Right cardiac atrium (tissue), 5 donors: ENCODE measurements at regions not wholly inside any gene's neighbourhood (a gene's known extent, or its start where the extent isn't known, plus 50 kb on each side); places are given as distances from the start of the nearest gene placed in this dataset.
"Not testable (repeated sequence)": the region's sequence is repeated elsewhere in the genome, so short reads cannot be mapped to it uniquely, and the experiment has no call there.

Experiments
- ATAC-seq, 2 donors: fragments of 200-7000 bp; cut with Tn5 transposase; one replicate each; pipeline versions ENCODE4 v1.8.0 to v1.9.1; 2020; ENCODE audit warnings: moderate library complexity in 2 of 2, mild to moderate bottlenecking in 1 of 2
- DNase-seq, 3 donors: peaks; one replicate each; pipeline ENCODE4 v3.0.0-alpha.2; 2020
- H3K27ac ChIP-seq: one replicate; pipeline ENCODE4 v1.5.1; 2013; ENCODE audit warnings: mild to moderate bottlenecking, low read length, control low read depth, moderate library complexity
- H3K27me3 ChIP-seq: one replicate; pipeline ENCODE4 v1.6.1; 2013; ENCODE audit not compliant: control insufficient read depth, insufficient read depth
- H3K4me1 ChIP-seq: one replicate; pipeline ENCODE4 v1.6.1; 2013; ENCODE audit warnings: low read length; ENCODE audit not compliant: control insufficient read depth, insufficient read depth
- H3K4me3 ChIP-seq: one replicate; pipeline ENCODE4 v1.5.1; 2013; ENCODE audit warnings: low read length, control low read depth
- H3K9me3 ChIP-seq: one replicate; pipeline ENCODE4 v1.6.1; 2013; ENCODE audit warnings: low read length; ENCODE audit not compliant: control insufficient read depth
- whole genome bisulfite sequencing: extraction: QIAGEN DNeasy Blood & Tissue Kit; methylation state at CpG from one replicate; pipeline ENCODE4 v1.1.7; 2013; 5-methylcytosine and 5-hydroxymethylcytosine counted together
- intact Hi-C, 4 donors: fragments of 100-400 bp; cut with DNase I; formaldehyde crosslinking; loops; one replicate each; pipeline versions ENCODE4 v1.11.0 to v1.14.0; 2022 to 2023
- donor health status: healthy with polysubstance abuse.
- donor health status: DM: no; HTN: yes; CAD: no.
- donor health status: DM: no; HTN: no; CAD: no.
- donor health status: DM: no; HTN: yes; CAD: no; lungs with severe emphysema.
- donor health status: DM: yes; HTN: yes; CAD: no.

- no peak overlapping the region for H3K4me3 ChIP-seq
- intact Hi-C loops = no loop called here
- WGBS = 72% methylated on average over 4 of the region's 4 CpGs
- no peaks in the 10 kb centered on the region for H3K27me3 ChIP-seq
- H3K4me1 ChIP-seq = no peaks in the 10 kb centered on the region
- ATAC-seq (no peak), DNase-seq (no peak)
- no peak overlapping the region for H3K27ac ChIP-seq
- H3K9me3 ChIP-seq = no peaks in the 10 kb centered on the region
Measured at GRCh38 chr18:11343096-11343495, 193.7 kb upstream of the PIEZO2 start.

GRCh38 chr18:11342115-11342514 lies 192.7 kb upstream of the PIEZO2 start:
- ATAC-seq = not testable (repeated sequence)
- 88% methylated on average over 5 of the region's 5 CpGs for WGBS

GRCh38 chr18:11339188-11339775 lies 189.9 kb upstream of the PIEZO2 start:
- no peaks in the 10 kb centered on the region for H3K27me3 ChIP-seq
- H3K9me3 ChIP-seq = no peaks in the 10 kb centered on the region
- DNase-seq (no peak), ATAC-seq (no peak)
- peak overlapping the region; percentile 7 for H3K27ac ChIP-seq
- intact Hi-C loops = no loop called here
- H3K4me1 ChIP-seq = no peaks in the 10 kb centered on the region
- no peak overlapping the region for H3K4me3 ChIP-seq

More at GRCh38 chr18:11342115-11342514, 192.7 kb upstream of the PIEZO2 start:
- intact Hi-C loops, DNase-seq, H3K9me3 ChIP-seq, H3K4me3 ChIP-seq, H3K27me3 ChIP-seq, H3K4me1 ChIP-seq, H3K27ac ChIP-seq: not testable (repeated sequence)

- Histone ChIP-seq H3K9me3 (no peaks in the 10 kb centered on the region), H3K4me1 (no peaks in the 10 kb centered on the region), H3K4me3 (no peak overlapping the region), H3K27me3 (no peaks in the 10 kb centered on the region), H3K27ac (no peak overlapping the region)
- DNase-seq (no peak), ATAC-seq (no peak)
- intact Hi-C loops = no loop called here
- WGBS = 88% methylated on average over 3 of the region's 3 CpGs
Measured at GRCh38 chr18:11336241-11336640, 186.9 kb upstream of the PIEZO2 start.

GRCh38 chr18:11327391-11328009 lies 178.1 kb upstream of the PIEZO2 start:
- peak in 1 of 2 donors; percentile 11 for ATAC-seq
- 47% methylated on average over 4 of the region's 4 CpGs for WGBS
- no peak for DNase-seq

GRCh38 chr18:11324956-11325882 lies 175.8 kb upstream of the PIEZO2 start:
- DNase-seq (no peak), ATAC-seq (no peak)
- intact Hi-C loops = no loop called here
- H3K4me3 ChIP-seq = no peak overlapping the region
- H3K4me1 ChIP-seq = no peaks in the 10 kb centered on the region
- H3K9me3 ChIP-seq = no peaks in the 10 kb centered on the region
- WGBS = 80% methylated on average over 4 of the region's 4 CpGs
- H3K27ac ChIP-seq = no peak overlapping the region
- no peaks in the 10 kb centered on the region for H3K27me3 ChIP-seq

More at GRCh38 chr18:11327391-11328009, 178.1 kb upstream of the PIEZO2 start:
- Histone ChIP-seq H3K27me3 (no peaks in the 10 kb centered on the region), H3K4me1 (no peaks in the 10 kb centered on the region), H3K4me3 (no peak overlapping the region), H3K9me3 (no peaks in the 10 kb centered on the region), H3K27ac (no peak overlapping the region)
- intact Hi-C loops = no loop called here

GRCh38 chr18:11324510-11324909 lies 175.1 kb upstream of the PIEZO2 start:
- ATAC-seq (no peak), DNase-seq (no peak)
- Histone ChIP-seq H3K27ac (no peak overlapping the region), H3K4me1 (no peaks in the 10 kb centered on the region), H3K4me3 (no peak overlapping the region), H3K27me3 (no peaks in the 10 kb centered on the region), H3K9me3 (no peaks in the 10 kb centered on the region)
- WGBS = 57% methylated on average over 2 of the region's 2 CpGs
- intact Hi-C loops = no loop called here

- Histone ChIP-seq H3K27ac (no peak overlapping the region), H3K27me3 (no peaks in the 10 kb centered on the region), H3K4me3 (no peak overlapping the region), H3K9me3 (no peaks in the 10 kb centered on the region), H3K4me1 (no peaks in the 10 kb centered on the region)
- intact Hi-C loops = no loop called here
- peak in 1 of 2 donors; percentile 37 for ATAC-seq
- 60% methylated on average over 11 of the region's 11 CpGs for WGBS
- peak in 1 of 3 donors; percentile 37 for DNase-seq
Measured at GRCh38 chr18:11323359-11323819, 174.0 kb upstream of the PIEZO2 start.

- intact Hi-C loops = no loop called here
- DNase-seq (peak in 1 of 3 donors; percentile 16), ATAC-seq (no peak)
- Histone ChIP-seq H3K4me1 (no peaks in the 10 kb centered on the region), H3K9me3 (no peaks in the 10 kb centered on the region), H3K27ac (no peak overlapping the region), H3K4me3 (no peak overlapping the region), H3K27me3 (no peaks in the 10 kb centered on the region)
- 70% methylated on average over 7 of the region's 7 CpGs for WGBS
Measured at GRCh38 chr18:11322716-11323115, 173.3 kb upstream of the PIEZO2 start.

GRCh38 chr18:11322006-11322405 lies 172.6 kb upstream of the PIEZO2 start:
- Histone ChIP-seq H3K4me3 (no peak overlapping the region), H3K27me3 (no peaks in the 10 kb centered on the region), H3K27ac (no peak overlapping the region), H3K9me3 (no peaks in the 10 kb centered on the region), H3K4me1 (no peaks in the 10 kb centered on the region)
- no peak for ATAC-seq
- no peak for DNase-seq
- intact Hi-C loops = no loop called here
- 65% methylated on average over 4 of the region's 4 CpGs for WGBS

- Histone ChIP-seq H3K9me3 (no peaks in the 10 kb centered on the region), H3K27me3 (no peaks in the 10 kb centered on the region), H3K4me3 (no peak overlapping the region), H3K27ac (no peak overlapping the region), H3K4me1 (no peaks in the 10 kb centered on the region)
- intact Hi-C loops = no loop called here
- no peak for DNase-seq
- WGBS = 61% methylated on average over 11 of the region's 11 CpGs
- ATAC-seq = no peak
Measured at GRCh38 chr18:11320986-11321385, 171.6 kb upstream of the PIEZO2 start.
